Esophagus squamous epithelium (tissue), 4 donors: ENCODE measurements at regions not wholly inside any gene's neighbourhood (a gene's known extent, or its start where the extent isn't known, plus 50 kb on each side); places are given as distances from the start of the nearest gene placed in this dataset.

Experiments used
- CTCF ChIP-seq, 6 experiments: fragments of 450-650 bp in 4 of 6; fragments of 200-600 bp in 2 of 6; sonication (generic) in 2 of 6; IDR thresholded peaks; one replicate each; pipeline ENCODE4 v1.5.1; 2016 to 2019; ENCODE audit warnings: antibody characterized with exemption in 6 of 6, mild to moderate bottlenecking in 4 of 6, moderate library complexity in 4 of 6
- POLR2A ChIP-seq, 4 donors: fragments of 450-650 bp; IDR thresholded peaks; one replicate each; pipeline ENCODE4 v1.6.1; 2017; ENCODE audit warnings: antibody characterized with exemption in 4 of 4, mild to moderate bottlenecking in 4 of 4, moderate library complexity in 3 of 4

DNA sequence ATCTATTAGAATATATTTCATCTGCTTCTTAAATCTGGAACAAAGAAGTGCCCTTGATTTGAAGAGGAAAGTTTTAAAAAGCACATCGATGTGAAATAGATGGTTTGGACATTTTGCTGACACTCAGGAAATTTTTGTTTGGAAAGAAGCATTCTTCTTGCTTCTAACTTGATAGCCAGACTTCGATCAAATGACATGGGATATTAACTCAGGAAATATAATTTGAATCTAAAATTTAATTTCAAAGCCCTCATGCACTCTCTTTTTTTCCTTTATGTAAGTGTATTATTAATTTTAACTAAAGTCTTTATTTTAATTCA, 761.2 kb downstream of the VGLL3 start:
- TF ChIP-seq CTCF (IDR thresholded peaks at IDR 0.05) = no peak
- TF ChIP-seq POLR2A (IDR thresholded peaks at IDR 0.05) = no peak
